Fibroblast of lung (primary cell): ENCODE measurements at regions not wholly inside any gene's neighbourhood (a gene's known extent, or its start where the extent isn't known, plus 50 kb on each side); places are given as distances from the start of the nearest gene placed in this dataset.

Experiments
- DNase-seq, 2 donors: peaks; one replicate each; pipeline versions ENCODE4 v3.0.0 to v3.0.0-alpha.2; 2010; ENCODE audit warnings: low read depth in 2 of 2
- H2AFZ ChIP-seq: 2 replicates; pipeline ENCODE4 v1.5.1; 2012; ENCODE audit warnings: low read length, control low read depth, inconsistent platforms
- H3K27ac ChIP-seq: 2 replicates; pipeline ENCODE4 v1.5.1; 2011; ENCODE audit warnings: low read length, control low read depth; ENCODE audit not compliant: insufficient read depth
- H3K27me3 ChIP-seq: 2 replicates; pipeline ENCODE4 v1.5.1; 2011; ENCODE audit warnings: mild to moderate bottlenecking, low read length; ENCODE audit not compliant: control insufficient read depth, insufficient read depth
- H3K36me3 ChIP-seq: 2 replicates; pipeline ENCODE4 v1.5.1; 2011; ENCODE audit warnings: low read length; ENCODE audit not compliant: control insufficient read depth, insufficient read depth
- H3K4me1 ChIP-seq: 2 replicates; pipeline ENCODE4 v1.5.1; 2011; ENCODE audit warnings: low read length; ENCODE audit not compliant: control insufficient read depth, insufficient read depth; ENCODE audit errors: extremely low read depth
- H3K4me2 ChIP-seq: 2 replicates; pipeline ENCODE4 v1.5.1; 2011; ENCODE audit warnings: low read length, control low read depth; ENCODE audit not compliant: insufficient read depth; ENCODE audit errors: extremely low read depth
- H3K4me3 ChIP-seq, 4 experiments: fragments of 200-600 bp in 1 of 4; sonication (generic) in 1 of 4; replicated peaks in 1 of 4; 2 replicates each; pipeline ENCODE4 v1.5.1; 2011 to 2016; ENCODE audit warnings: low read length in 4 of 4, low read depth in 3 of 4, mild to moderate bottlenecking in 3 of 4, control low read depth in 2 of 4, inconsistent platforms in 1 of 4, mixed read lengths in 1 of 4; ENCODE audit not compliant: insufficient read depth in 1 of 4; ENCODE audit errors: control extremely low read depth in 1 of 4
- H3K79me2 ChIP-seq: 2 replicates; pipeline ENCODE4 v1.5.1; 2012; ENCODE audit warnings: mild to moderate bottlenecking, low read length, inconsistent platforms; ENCODE audit not compliant: control insufficient read depth, insufficient read depth
- H3K9ac ChIP-seq: 2 replicates; pipeline ENCODE4 v1.5.1; 2011; ENCODE audit warnings: mild to moderate bottlenecking, low read length, control low read depth; ENCODE audit not compliant: insufficient read depth
- H3K9me3 ChIP-seq: 2 replicates; pipeline ENCODE4 v1.5.1; 2012; ENCODE audit warnings: low read depth, low read length; ENCODE audit not compliant: control insufficient read depth, insufficient read depth
- H4K20me1 ChIP-seq: 2 replicates; pipeline ENCODE4 v1.5.1; 2011; ENCODE audit warnings: low read length; ENCODE audit not compliant: control insufficient read depth, insufficient read depth; ENCODE audit errors: extremely low read depth
- EZH2 ChIP-seq: IDR thresholded peaks from 2 replicates; pipeline ENCODE4 v1.5.1; 2012; ENCODE audit warnings: low read length, control low read depth, mild to moderate bottlenecking; ENCODE audit errors: missing control alignments
- TF ChIP-seq, protein P1 (sequence below), 2 donors: IDR thresholded peaks in 1 of 2; conservative IDR thresholded peaks in 1 of 2; 1 replicate in 1 of 2; 2 replicates in 1 of 2; pipeline ENCODE4 v1.5.1; 2011 to 2012; ENCODE audit warnings: low read length in 2 of 2, control low read depth in 1 of 2, inconsistent platforms in 1 of 2, low read depth in 1 of 2, mild to moderate bottlenecking in 1 of 2

DNA sequence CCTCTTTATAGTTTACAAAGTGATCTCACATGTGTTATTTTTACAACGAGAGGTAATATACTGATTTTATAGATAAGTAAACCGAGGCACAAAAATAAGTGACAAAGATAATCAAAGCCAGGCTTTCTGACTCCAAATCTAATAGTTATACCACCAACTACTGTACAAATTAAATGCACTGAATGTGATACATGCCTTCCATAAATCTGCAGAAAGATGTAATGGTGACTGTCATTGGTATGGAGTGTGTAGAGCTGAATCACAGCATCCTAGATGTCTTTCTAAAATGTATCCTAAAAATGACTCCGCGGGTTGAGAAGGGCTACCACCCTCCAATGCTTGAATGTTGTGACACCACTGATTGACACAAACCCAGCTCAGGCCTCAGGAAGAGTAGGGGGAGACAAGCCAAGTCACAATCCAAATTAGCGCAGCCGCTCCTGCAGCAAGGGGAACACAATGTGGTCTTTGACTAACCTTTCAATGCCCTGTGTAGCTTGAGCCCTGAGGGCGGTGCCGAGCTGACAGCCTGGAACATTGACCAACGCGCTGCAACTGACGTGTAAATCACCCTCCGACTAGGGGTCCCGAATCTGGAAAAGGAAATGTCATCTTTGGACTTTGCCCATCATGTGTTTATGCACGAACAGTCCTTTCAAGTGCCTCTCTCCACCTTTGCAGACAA is 136.8 kb downstream of the OLIG3 start:
- no peaks in the 10 kb centered on the region for H4K20me1 ChIP-seq
- H2AFZ ChIP-seq: no peak overlapping the region
- no peak overlapping the region for H3K9ac ChIP-seq
- no peaks in the 10 kb centered on the region for H3K27me3 ChIP-seq
- H3K4me2 ChIP-seq: no peak overlapping the region
- DNase-seq: no peak
- peaks cover 2% of the 10 kb centered on the region for H3K4me1 ChIP-seq
- TF ChIP-seq, protein P1, sequence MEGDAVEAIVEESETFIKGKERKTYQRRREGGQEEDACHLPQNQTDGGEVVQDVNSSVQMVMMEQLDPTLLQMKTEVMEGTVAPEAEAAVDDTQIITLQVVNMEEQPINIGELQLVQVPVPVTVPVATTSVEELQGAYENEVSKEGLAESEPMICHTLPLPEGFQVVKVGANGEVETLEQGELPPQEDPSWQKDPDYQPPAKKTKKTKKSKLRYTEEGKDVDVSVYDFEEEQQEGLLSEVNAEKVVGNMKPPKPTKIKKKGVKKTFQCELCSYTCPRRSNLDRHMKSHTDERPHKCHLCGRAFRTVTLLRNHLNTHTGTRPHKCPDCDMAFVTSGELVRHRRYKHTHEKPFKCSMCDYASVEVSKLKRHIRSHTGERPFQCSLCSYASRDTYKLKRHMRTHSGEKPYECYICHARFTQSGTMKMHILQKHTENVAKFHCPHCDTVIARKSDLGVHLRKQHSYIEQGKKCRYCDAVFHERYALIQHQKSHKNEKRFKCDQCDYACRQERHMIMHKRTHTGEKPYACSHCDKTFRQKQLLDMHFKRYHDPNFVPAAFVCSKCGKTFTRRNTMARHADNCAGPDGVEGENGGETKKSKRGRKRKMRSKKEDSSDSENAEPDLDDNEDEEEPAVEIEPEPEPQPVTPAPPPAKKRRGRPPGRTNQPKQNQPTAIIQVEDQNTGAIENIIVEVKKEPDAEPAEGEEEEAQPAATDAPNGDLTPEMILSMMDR (conservative IDR thresholded peaks at IDR 0.05 in 1 of 2, IDR thresholded peaks at IDR 0.05 in 1 of 2; ENCODE audit: low read depth in 1 of 2, low read length in 2 of 2): no peak
- no peak for TF ChIP-seq EZH2
- no peaks in the 10 kb centered on the region for H3K9me3 ChIP-seq
- H3K36me3 ChIP-seq: no peaks in the 10 kb centered on the region
- H3K27ac ChIP-seq: no peak overlapping the region
- H3K4me3 ChIP-seq: no peak overlapping the region
- H3K79me2 ChIP-seq: no peaks in the 10 kb centered on the region

DNA sequence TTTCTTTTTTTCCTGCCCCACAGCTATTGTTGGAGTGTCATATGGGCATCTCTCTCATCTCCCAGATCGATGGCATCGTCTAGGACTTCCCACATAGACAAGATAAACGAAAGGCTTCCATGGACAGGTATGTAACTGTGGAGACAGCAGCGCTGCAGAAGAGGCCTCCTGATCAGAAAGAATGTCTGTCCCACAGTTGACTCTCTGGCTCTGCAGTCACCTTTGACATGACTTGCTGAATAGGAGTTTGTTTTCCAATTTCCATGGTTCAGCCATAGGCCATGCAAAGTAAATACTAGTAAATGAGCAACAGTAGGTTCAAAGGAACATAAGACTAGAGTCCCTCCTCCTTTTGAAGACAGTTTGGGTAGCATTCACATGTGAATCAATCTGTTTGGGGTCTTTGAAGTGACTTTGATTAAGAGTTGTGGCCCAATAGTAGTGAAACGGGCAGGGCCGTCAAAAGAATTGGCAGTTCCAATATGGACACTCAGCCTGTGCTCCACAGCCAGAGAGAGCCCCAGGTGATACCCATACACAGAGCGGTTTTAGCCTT is 134.7 kb upstream of the IFNGR1 start:
- Histone ChIP-seq H3K27ac (no peak overlapping the region), H3K79me2 (no peaks in the 10 kb centered on the region)
- TF ChIP-seq, protein P1 (conservative IDR thresholded peaks at IDR 0.05 in 1 of 2, IDR thresholded peaks at IDR 0.05 in 1 of 2; ENCODE audit: low read depth in 1 of 2, low read length in 2 of 2): no peak
- no peak for TF ChIP-seq EZH2

DNA sequence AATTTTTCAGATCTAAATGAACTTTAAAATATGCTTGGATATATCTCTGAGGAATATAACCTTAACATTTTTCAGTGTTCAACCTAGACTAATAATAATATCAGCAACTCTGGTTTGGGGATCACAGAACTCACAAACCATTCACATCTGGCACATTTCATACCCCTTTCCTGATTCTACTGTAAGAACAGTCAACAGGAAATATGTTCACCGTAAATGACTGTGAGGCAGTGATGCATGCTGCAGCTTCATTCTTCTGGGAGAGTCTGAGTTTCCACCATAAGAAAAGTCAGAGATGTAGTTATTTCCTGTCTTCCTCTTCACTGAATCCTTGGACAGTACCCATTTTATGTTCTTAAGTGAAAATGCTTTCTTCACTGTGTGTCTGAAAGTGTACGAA is 134.2 kb upstream of the IFNGR1 start:
- Histone ChIP-seq H3K79me2 (no peaks in the 10 kb centered on the region), H2AFZ (no peak overlapping the region), H3K9ac (no peak overlapping the region), H4K20me1 (no peaks in the 10 kb centered on the region), H3K36me3 (no peaks in the 10 kb centered on the region), H3K27ac (no peak overlapping the region), H3K4me1 (peaks cover 2% of the 10 kb centered on the region), H3K4me3 (no peak overlapping the region), H3K27me3 (no peaks in the 10 kb centered on the region), H3K9me3 (no peaks in the 10 kb centered on the region), H3K4me2 (no peak overlapping the region)
- TF ChIP-seq, protein P1 (conservative IDR thresholded peaks at IDR 0.05 in 1 of 2, IDR thresholded peaks at IDR 0.05 in 1 of 2; ENCODE audit: low read depth in 1 of 2, low read length in 2 of 2): no peak
- no peak for TF ChIP-seq EZH2
- DNase-seq: no peak

More for the DNA sequence above, 134.7 kb upstream of the IFNGR1 start:
- Histone ChIP-seq H3K4me3 (no peak overlapping the region), H4K20me1 (no peaks in the 10 kb centered on the region), H3K9me3 (no peaks in the 10 kb centered on the region), H3K27me3 (no peaks in the 10 kb centered on the region), H3K4me1 (peaks cover 2% of the 10 kb centered on the region), H2AFZ (no peak overlapping the region), H3K9ac (no peak overlapping the region), H3K4me2 (no peak overlapping the region), H3K36me3 (no peaks in the 10 kb centered on the region)
- DNase-seq: no peak
